Activated naive CD4-positive, alpha-beta T cell treated with anti-CD3 and anti-CD28 coated beads for 36 hours (primary cell): ENCODE measurements at regions not wholly inside any gene's neighbourhood (a gene's known extent, or its start where the extent isn't known, plus 50 kb on each side); places are given as distances from the start of the nearest gene placed in this dataset.
"Not testable (repeated sequence)": the region's sequence is repeated elsewhere in the genome, so short reads cannot be mapped to it uniquely, and the experiment has no call there.

Experiments
- CTCF ChIA-PET: fragments of 350-600 bp; sonication (Branson Sonifier 250); formaldehyde crosslinking; loops from one replicate; lab custom pipeline; 2021; ENCODE audit warnings: antibody characterized with exemption; lab: Charles Lee
- DNase-seq: peaks from one replicate; pipeline ENCODE4 v3.0.0-alpha.2; 2020
- H3K27ac Mint-ChIP-seq: one replicate; pipeline ENCODE4 v1.8.0; 2021; ENCODE audit warnings: mild to moderate bottlenecking, mixed read lengths
- H3K27me3 Mint-ChIP-seq: one replicate; pipeline ENCODE4 v1.8.0; 2021; ENCODE audit warnings: low read depth, mixed read lengths
- H3K36me3 Mint-ChIP-seq: one replicate; pipeline ENCODE4 v1.8.0; 2021; ENCODE audit warnings: low read depth, mixed read lengths
- H3K4me1 Mint-ChIP-seq: one replicate; pipeline ENCODE4 v1.8.0; 2021; ENCODE audit warnings: low read depth, mixed read lengths
- H3K4me3 Mint-ChIP-seq: one replicate; pipeline ENCODE4 v1.8.0; 2021; ENCODE audit warnings: mild to moderate bottlenecking, moderate library complexity, mixed read lengths
- H3K9me3 Mint-ChIP-seq: one replicate; pipeline ENCODE4 v1.8.0; 2021; ENCODE audit warnings: mixed read lengths
- intact Hi-C: fragments of 100-400 bp; cut with micrococcal nuclease; formaldehyde crosslinking; loops from one replicate; pipeline ENCODE4 v1.15.1; 2023

- H3K4me1 Mint-ChIP-seq, DNase-seq, H3K4me3 Mint-ChIP-seq, H3K27ac Mint-ChIP-seq, CTCF ChIA-PET, intact Hi-C loops, H3K27me3 Mint-ChIP-seq, H3K36me3 Mint-ChIP-seq: not testable (repeated sequence)
- H3K9me3 Mint-ChIP-seq, result peaks cover 10% of the 10 kb centered on the region
These were observed 1800.9 kb downstream of the OLFM4 start for GRCh38 chr13:54829391-54830068.

- no peaks in the 10 kb centered on the region for H3K4me1 Mint-ChIP-seq
- no peak for DNase-seq
- CTCF ChIA-PET, result no interaction called here
- no peaks in the 10 kb centered on the region for H3K36me3 Mint-ChIP-seq
- peaks cover 6% of the 10 kb centered on the region for H3K9me3 Mint-ChIP-seq
- H3K27ac Mint-ChIP-seq, result no peak overlapping the region
- no peak overlapping the region for H3K4me3 Mint-ChIP-seq
- intact Hi-C loops, result no loop called here
- H3K27me3 Mint-ChIP-seq, result no peaks in the 10 kb centered on the region
These were observed 1807.7 kb downstream of the OLFM4 start for GRCh38 chr13:54836273-54836672.

- intact Hi-C loops, result no loop called here
- Mint-ChIP-seq H3K4me1 (no peaks in the 10 kb centered on the region), H3K27ac (no peak overlapping the region), H3K27me3 (no peaks in the 10 kb centered on the region), H3K9me3 (peaks cover 6% of the 10 kb centered on the region), H3K36me3 (no peaks in the 10 kb centered on the region), H3K4me3 (no peak overlapping the region)
- CTCF ChIA-PET, result no interaction called here
- DNase-seq, result no peak
These were observed 1813.1 kb downstream of the OLFM4 start for GRCh38 chr13:54841682-54842081.

- DNase-seq, result no peak
- CTCF ChIA-PET, result no interaction called here
These were observed 1816.8 kb downstream of the OLFM4 start for GRCh38 chr13:54845351-54845965.

GRCh38 chr13:54852831-54853230 lies 1824.2 kb downstream of the OLFM4 start:
- no peak for DNase-seq
- H3K9me3 Mint-ChIP-seq, result peaks cover 7% of the 10 kb centered on the region
- no peaks in the 10 kb centered on the region for H3K4me1 Mint-ChIP-seq
- no peaks in the 10 kb centered on the region for H3K27me3 Mint-ChIP-seq
- no peaks in the 10 kb centered on the region for H3K36me3 Mint-ChIP-seq
- CTCF ChIA-PET, result no interaction called here
- H3K27ac Mint-ChIP-seq, result no peak overlapping the region
- intact Hi-C loops, result no loop called here
- no peak overlapping the region for H3K4me3 Mint-ChIP-seq

More at GRCh38 chr13:54845351-54845965, 1816.8 kb downstream of the OLFM4 start:
- Mint-ChIP-seq H3K9me3 (peaks cover 4% of the 10 kb centered on the region), H3K36me3 (no peaks in the 10 kb centered on the region), H3K4me1 (no peaks in the 10 kb centered on the region), H3K4me3 (no peak overlapping the region), H3K27me3 (no peaks in the 10 kb centered on the region), H3K27ac (no peak overlapping the region)
- intact Hi-C loops, result no loop called here

GRCh38 chr13:54859827-54860226 lies 1831.2 kb downstream of the OLFM4 start:
- no peak overlapping the region for H3K4me3 Mint-ChIP-seq
- peaks cover 6% of the 10 kb centered on the region for H3K9me3 Mint-ChIP-seq
- intact Hi-C loops, result no loop called here
- H3K27me3 Mint-ChIP-seq, result no peaks in the 10 kb centered on the region
- no peak for DNase-seq
- no peaks in the 10 kb centered on the region for H3K4me1 Mint-ChIP-seq
- no peaks in the 10 kb centered on the region for H3K36me3 Mint-ChIP-seq
- no peak overlapping the region for H3K27ac Mint-ChIP-seq
- CTCF ChIA-PET, result no interaction called here

GRCh38 chr13:54875111-54875510 lies 1846.5 kb downstream of the OLFM4 start:
- no peak for DNase-seq
- no peaks in the 10 kb centered on the region for H3K36me3 Mint-ChIP-seq
- intact Hi-C loops, result no loop called here
- no peaks in the 10 kb centered on the region for H3K27me3 Mint-ChIP-seq
- no peaks in the 10 kb centered on the region for H3K4me1 Mint-ChIP-seq
- no peak overlapping the region for H3K27ac Mint-ChIP-seq
- no peak overlapping the region for H3K4me3 Mint-ChIP-seq
- CTCF ChIA-PET, result no interaction called here
- peaks cover 2% of the 10 kb centered on the region for H3K9me3 Mint-ChIP-seq

- intact Hi-C loops, result no loop called here
- Mint-ChIP-seq H3K27me3 (no peaks in the 10 kb centered on the region), H3K36me3 (no peaks in the 10 kb centered on the region), H3K4me1 (no peaks in the 10 kb centered on the region), H3K27ac (no peak overlapping the region), H3K4me3 (no peak overlapping the region), H3K9me3 (peaks cover 10% of the 10 kb centered on the region)
- DNase-seq, result no peak
- CTCF ChIA-PET, result no interaction called here
These were observed 1850.4 kb downstream of the OLFM4 start for GRCh38 chr13:54879036-54879435.

GRCh38 chr13:54884682-54885081 lies 1856.1 kb downstream of the OLFM4 start:
- CTCF ChIA-PET, result interaction anchor here (0.6 kb wide), 2 partner anchors 13 to 860 kb away, joined by 3 read pairs; no protein-coding TSS in a partner anchor
- H3K36me3 Mint-ChIP-seq, result no peaks in the 10 kb centered on the region
- intact Hi-C loops, result no loop called here

GRCh38 chr13:54890976-54891375 lies 1862.4 kb downstream of the OLFM4 start:
- no peak overlapping the region for H3K27ac Mint-ChIP-seq
- CTCF ChIA-PET, result no interaction called here
- no peak for DNase-seq
- intact Hi-C loops, result no loop called here
- H3K27me3 Mint-ChIP-seq, result no peaks in the 10 kb centered on the region
- H3K36me3 Mint-ChIP-seq, result no peaks in the 10 kb centered on the region
- H3K9me3 Mint-ChIP-seq, result peaks cover 18% of the 10 kb centered on the region
- H3K4me3 Mint-ChIP-seq, result no peak overlapping the region
- no peaks in the 10 kb centered on the region for H3K4me1 Mint-ChIP-seq

More at GRCh38 chr13:54884682-54885081, 1856.1 kb downstream of the OLFM4 start:
- DNase-seq, result no peak
- H3K27me3 Mint-ChIP-seq, result no peaks in the 10 kb centered on the region
- H3K4me3 Mint-ChIP-seq, result no peak overlapping the region
- H3K9me3 Mint-ChIP-seq, result peaks cover 14% of the 10 kb centered on the region
- no peak overlapping the region for H3K27ac Mint-ChIP-seq
- no peaks in the 10 kb centered on the region for H3K4me1 Mint-ChIP-seq

GRCh38 chr13:54901316-54901715 lies 1872.7 kb downstream of the OLFM4 start:
- H3K4me3 Mint-ChIP-seq, result no peak overlapping the region
- H3K36me3 Mint-ChIP-seq, result no peaks in the 10 kb centered on the region
- intact Hi-C loops, result no loop called here
- no peak overlapping the region for H3K27ac Mint-ChIP-seq
- peaks cover 4% of the 10 kb centered on the region for H3K9me3 Mint-ChIP-seq
- no peak for DNase-seq
- H3K27me3 Mint-ChIP-seq, result no peaks in the 10 kb centered on the region
- no peaks in the 10 kb centered on the region for H3K4me1 Mint-ChIP-seq
- CTCF ChIA-PET, result no interaction called here

GRCh38 chr13:54912367-54912766 lies 1883.8 kb downstream of the OLFM4 start:
- Mint-ChIP-seq H3K27ac (no peak overlapping the region), H3K4me1 (no peaks in the 10 kb centered on the region), H3K27me3 (no peaks in the 10 kb centered on the region), H3K36me3 (no peaks in the 10 kb centered on the region), H3K4me3 (no peak overlapping the region), H3K9me3 (peaks cover 9% of the 10 kb centered on the region)
- CTCF ChIA-PET, result no interaction called here
- DNase-seq, result no peak
- intact Hi-C loops, result no loop called here

GRCh38 chr13:54913668-54914067 lies 1885.1 kb downstream of the OLFM4 start:
- Mint-ChIP-seq H3K9me3 (peaks cover 9% of the 10 kb centered on the region), H3K4me3 (no peak overlapping the region), H3K36me3 (no peaks in the 10 kb centered on the region), H3K27ac (no peak overlapping the region), H3K27me3 (no peaks in the 10 kb centered on the region), H3K4me1 (no peaks in the 10 kb centered on the region)
- DNase-seq, result no peak
- intact Hi-C loops, result no loop called here
- CTCF ChIA-PET, result no interaction called here
